GM21526 (cell line): ENCODE measurements at regions not wholly inside any gene's neighbourhood (a gene's known extent, or its start where the extent isn't known, plus 50 kb on each side); places are given as distances from the start of the nearest gene placed in this dataset.
"Not testable (repeated sequence)": the region's sequence is repeated elsewhere in the genome, so short reads cannot be mapped to it uniquely, and the experiment has no call there.

Experiments
- ATAC-seq: cut with Tn5 transposase; IDR thresholded peaks from one replicate; pipeline ENCODE4 v1.9.1; 2021; ENCODE audit warnings: moderate library complexity; ENCODE audit not compliant: unreplicated experiment, low FRiP score

DNA sequence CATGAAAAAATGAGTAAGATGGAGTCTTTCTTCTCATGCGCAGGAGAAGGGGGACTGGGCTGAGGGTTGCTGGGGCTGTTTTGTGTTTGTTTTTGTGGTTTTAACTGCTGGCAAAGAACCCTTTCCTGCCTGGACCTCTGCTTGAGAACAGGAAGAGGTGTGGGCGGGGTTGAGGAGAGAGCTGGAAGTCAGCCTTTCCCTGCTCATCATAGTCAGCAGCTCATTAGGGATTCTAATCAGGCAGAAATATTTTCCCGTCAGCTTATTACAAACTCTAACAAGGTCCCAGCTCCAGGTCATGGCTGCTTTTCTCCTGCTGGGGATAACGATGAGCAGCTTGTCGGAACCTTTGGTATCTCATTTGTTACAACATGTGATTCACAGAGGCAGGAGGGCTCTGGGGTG, 185.0 kb upstream of the NRXN3 start:
- no peak for ATAC-seq

DNA sequence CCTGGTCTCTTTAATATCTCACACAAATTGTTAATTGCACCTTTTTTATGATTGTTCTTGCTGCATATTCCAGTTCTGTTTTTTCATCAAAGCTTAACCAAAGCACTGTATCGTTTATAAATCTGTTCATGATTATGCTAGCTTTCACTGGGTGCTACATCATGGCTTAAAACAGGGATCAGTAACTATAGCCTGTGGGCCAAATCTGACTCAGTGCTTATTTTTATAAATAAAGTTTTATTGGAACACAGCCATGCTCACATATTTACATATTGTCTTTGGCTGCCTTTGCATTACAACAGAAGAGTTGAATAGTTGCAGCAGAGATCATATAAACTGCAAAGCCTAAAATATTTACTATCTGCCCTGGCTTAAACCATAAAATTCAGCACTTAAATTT, 183.4 kb upstream of the NRXN3 start:
- ATAC-seq: no peak

DNA sequence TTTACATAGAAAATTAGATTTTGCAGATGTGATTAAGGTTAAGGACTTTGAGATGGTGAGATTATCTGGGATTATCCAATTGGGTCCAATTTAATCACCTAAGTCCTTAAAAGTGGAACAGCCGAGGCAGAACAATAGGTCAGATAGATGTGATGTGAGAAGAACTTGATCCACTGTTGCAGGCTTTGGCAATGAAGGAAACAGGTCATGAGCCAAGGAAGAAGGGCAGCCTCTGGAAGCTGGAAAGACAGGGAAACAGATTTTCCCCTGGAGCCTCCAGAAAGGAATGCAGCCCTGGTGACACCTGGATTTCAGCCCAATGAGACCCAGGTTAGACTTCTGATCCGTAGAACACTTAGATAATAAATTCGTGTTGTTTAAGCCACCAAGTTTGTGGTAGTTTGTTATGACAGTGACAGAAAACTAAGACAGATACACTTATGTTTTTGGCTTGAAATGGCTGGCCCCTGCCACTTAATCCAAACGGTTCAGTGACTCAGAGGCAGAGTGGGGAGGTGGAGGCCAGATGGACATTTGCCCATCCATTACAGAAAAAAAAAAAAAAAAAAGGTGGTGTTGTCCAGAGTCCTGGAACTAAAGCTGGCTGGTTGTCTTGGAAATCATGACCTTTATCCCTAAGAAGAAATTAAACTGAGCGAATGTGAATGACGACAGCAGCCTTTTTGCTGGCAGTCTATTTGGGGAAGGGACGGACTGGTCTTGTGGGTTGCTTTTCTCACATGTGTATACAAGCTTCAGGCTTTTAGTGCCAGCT, 181.9 kb upstream of the NRXN3 start:
- ATAC-seq: no peak

DNA sequence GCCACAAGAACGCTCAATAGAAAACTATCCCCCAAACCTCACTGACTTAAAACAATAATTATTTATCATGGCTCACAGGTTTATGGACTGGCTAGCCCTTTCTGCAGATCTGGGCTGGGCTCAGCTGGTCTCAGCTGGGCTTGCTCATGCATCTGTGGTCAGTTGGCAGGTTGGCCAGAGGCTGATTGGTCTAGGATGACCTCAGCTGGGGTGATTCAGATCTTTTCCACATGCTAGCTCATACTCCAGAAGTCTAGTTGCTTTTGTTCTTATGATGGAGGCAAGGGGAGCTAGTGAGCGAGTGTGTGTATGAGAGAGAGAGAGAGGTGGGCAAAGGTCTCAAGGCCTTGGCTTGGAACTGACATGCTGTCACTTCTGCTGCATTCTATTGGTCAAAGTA, 181.2 kb upstream of the NRXN3 start:
- ATAC-seq: no peak

DNA sequence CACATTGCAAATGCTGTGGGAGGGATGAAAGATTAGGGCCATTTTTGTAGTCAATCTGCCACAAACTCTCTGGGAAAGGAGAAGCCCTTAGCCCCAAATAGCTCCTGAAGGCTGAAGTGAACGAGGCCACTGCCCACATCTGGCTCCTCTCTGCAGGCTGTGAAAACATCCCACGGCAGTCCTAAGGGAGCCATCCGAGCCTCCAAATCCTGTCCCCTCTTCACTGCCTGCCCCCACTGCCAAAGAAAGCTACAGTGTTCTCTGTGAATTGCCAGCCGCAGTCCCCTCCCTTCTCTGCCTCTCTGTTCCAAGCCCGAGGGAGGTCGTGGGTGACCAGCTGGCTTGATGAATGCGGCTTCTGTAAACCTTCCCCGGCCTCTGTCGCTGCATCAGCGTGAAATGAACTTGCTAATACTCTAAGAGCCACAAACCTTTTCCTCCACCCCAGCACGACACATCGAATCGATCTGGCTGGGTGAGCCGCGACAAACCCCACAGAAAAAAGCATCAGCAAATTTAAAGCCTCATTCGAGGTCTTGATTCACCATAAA, 180.7 kb upstream of the NRXN3 start:
- no peak for ATAC-seq

DNA sequence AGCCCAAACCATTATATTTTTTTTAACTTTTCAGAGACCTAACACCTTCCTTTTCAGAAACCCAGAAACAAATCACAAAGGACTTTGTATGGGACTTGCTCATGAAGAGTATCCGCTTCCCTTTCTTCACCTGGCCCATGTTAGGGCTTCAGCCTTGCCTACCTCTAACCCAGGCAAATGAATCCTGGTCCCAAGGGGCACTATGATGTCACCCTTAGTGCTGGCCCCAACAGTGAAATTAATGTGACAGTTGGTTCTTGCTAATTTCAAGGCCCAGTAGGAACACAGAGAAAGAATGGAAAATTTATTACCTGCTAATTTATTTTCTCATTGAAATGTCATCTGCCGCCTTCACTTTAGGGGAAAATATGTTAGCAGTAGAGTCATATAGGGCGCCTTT, 179.8 kb upstream of the NRXN3 start:
- ATAC-seq: no peak

DNA sequence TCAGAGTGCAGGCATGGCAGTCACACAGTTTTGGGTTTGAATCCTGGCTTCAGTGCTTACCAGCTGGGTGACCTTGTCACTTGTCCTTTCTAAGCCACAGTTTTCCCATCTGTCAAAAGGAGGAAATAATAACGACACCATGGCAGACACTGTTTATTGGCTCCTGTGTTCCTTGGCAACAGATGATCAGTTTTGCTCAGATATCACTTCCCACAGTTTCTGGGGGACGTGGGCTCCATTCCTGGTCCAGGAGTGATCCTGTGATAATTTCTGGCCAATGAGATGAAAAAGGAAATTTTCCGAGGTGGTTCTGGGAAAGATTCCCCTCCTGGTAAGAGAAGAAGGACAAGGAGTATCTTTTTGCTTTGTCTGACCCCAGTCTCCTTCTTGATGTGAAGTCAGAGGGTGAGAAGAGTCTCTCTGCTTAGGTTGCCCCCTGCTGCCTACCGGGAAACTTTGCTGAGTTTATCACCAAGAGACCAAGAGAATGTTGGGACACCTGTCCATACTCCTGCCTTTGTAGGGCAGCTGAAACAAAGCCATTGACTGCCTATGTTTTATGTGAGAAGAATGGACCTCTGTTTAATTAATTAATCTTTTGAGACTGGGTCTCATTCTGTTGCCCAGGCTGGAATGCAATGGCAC, 178.9 kb upstream of the NRXN3 start:
- no peak for ATAC-seq

DNA sequence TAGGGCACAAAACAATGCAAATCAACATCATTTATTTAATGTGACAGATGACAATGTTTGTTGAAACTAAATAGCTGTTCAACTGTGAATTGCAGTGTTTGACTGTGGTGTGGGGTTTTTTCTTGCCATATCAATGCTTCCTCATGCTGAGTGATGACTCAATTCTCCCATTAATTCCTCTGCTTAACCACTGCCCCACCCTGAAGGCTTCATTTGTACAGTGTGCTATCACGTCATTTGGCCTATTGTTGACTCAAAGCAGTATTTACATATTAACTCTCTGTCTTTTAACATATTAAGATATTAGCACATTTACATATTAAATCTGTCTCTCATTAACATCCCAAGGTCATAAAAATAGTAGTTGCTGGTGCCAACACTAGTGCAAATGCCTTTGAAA, 164.8 kb upstream of the NRXN3 start:
- no peak for ATAC-seq

DNA sequence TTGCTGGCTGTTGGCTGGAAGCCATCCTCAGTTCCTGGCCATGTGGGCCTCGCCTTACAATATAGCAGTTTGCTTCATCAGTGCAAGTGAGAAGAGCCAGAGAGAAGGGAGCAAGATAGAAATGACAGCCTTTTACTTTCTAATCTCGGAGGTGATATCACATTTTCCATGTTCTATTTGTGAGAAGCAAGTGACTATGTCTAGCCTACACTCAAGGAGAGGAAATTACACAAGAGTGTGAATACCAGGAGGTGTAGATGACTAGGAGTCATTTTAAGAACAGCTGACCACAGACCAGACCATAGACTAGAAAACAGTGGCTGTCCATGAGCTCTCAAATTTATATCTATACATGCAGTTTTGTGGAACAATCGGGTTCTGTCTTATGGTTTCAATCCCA, 163.0 kb upstream of the NRXN3 start:
- no peak for ATAC-seq

DNA sequence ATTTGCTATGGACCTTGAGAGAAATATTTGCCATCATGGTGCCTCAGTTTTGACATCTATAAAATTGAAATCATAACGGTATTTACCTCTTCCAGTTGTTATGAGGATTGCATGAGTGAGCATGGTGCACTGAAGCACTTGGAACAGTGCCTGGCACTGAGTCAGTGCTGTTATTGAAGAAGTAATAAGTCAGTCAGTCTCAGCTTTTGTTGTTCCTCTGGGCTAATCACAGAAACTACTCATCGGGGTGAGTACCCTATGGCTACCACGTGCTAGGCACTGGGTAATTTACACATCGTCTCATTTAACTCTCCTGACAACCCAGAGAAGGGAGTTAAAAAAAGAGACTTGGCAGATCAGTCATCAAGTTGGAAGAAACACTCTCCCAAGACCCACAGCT, 159.5 kb upstream of the NRXN3 start:
- no peak for ATAC-seq

DNA sequence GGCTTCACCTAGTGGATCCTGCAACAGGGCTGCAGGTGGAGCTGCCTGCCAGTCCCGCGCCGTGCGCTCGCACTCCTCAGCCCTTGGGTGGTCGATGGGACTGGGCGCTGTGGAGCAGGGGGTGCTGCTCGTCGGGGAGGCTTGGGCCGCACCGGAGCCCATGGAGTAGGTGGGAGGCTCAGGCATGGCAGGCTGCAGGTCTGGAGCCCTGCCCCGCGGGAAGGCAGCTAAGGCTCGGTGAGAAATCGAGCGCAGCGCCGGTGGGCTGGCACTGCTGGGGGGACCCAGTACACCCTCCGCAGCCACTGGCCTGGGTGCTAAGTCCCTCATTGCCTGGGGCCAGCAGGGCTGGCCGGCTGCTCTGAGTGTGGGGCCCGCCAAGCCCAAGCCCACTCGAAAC, 156.3 kb upstream of the NRXN3 start:
- not testable (repeated sequence) for ATAC-seq

DNA sequence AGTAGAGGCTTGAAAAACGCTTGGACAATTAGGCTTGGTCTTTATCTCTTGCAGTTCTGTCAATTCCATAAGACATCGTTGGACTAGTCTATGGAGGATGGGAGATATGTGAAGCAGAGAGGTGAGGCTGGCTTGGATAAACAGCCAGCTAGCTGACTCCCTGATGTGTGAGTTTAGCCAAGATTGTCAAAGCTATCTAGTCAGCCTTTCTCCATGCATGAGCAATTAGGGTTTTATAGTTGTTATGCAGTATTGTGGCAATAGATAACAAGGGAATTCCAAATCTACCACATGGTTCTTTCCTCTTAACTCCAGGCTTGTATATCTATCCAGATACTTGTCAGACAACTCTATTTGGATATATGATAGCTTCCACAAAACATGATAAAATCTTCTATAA, 153.6 kb upstream of the NRXN3 start:
- ATAC-seq: no peak

DNA sequence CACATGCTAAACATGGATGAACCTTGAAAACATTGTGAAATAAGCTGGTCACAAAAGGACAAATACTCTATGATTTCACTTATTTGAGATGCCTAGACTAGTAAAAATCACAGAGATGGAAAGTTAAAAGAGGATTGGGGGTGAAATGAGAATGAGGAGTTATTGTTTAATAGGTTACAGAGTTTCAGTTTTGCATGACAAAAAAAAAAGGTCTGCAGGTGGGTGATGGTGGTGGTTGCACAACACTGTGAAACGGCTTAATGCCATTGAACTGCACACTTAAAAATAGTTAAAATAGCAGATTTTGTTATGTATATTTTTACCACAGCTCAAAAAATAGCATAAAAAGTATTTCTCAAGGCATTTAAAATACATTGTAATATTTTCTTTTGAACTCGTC, 151.9 kb upstream of the NRXN3 start:
- ATAC-seq: no peak

DNA sequence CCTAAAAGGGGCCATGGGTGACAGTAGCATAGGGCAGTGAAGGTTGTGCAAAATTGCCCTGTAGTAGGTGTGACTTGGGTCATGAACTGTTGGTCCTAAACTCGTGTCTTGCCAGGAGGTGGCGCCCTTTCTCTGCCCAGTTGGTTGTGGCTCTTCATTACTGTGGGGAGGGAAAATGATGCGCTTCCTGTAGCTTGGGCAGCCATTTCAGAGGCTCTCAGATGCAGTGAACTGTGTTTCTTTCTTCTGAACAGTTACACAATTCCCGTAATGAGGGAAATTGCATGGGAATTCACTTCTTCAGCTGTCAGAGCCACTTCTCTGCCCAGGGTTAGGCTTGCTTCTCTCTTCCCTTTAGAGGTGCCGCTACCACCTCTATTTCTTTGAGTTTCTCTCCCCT, 148.1 kb upstream of the NRXN3 start:
- ATAC-seq: peak; percentile 88

DNA sequence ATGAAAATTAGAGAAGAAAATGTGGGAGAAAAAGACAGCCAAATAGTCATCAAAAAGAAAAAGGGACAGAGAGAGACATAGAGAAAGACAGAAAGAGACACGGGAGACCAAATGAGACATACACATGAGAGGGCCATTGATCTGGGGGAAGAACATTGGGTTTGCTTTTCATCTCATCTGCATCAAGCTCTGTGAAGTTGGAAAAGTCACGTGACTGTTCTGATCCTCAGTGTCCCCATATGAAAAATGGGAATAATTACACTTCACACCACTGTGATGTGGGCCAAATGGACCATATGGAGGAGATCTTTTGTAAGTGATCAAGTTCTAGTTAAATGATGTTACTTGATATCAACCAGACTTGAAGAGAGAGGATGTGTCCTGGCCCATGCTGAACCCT, 147.1 kb upstream of the NRXN3 start:
- no peak for ATAC-seq

DNA sequence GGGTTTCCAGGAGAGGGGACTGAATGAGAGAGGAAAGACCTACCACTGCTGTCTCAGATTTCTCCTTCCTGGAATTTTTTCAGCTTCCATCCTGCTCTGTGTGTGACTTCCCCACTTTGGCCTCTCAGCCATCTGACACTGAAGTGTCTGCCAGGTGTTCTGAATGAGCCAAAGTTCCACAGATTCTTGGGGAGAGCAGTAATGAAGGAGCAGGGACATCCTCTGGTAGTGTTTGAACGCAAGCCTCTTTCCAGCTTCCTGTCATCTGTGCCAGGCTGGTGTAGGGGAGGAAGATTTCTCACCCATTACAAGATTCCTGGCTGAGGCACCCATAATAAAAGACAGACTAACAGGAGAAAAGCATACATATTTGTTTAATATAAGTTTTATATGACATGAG, 141.7 kb upstream of the NRXN3 start:
- ATAC-seq: no peak

DNA sequence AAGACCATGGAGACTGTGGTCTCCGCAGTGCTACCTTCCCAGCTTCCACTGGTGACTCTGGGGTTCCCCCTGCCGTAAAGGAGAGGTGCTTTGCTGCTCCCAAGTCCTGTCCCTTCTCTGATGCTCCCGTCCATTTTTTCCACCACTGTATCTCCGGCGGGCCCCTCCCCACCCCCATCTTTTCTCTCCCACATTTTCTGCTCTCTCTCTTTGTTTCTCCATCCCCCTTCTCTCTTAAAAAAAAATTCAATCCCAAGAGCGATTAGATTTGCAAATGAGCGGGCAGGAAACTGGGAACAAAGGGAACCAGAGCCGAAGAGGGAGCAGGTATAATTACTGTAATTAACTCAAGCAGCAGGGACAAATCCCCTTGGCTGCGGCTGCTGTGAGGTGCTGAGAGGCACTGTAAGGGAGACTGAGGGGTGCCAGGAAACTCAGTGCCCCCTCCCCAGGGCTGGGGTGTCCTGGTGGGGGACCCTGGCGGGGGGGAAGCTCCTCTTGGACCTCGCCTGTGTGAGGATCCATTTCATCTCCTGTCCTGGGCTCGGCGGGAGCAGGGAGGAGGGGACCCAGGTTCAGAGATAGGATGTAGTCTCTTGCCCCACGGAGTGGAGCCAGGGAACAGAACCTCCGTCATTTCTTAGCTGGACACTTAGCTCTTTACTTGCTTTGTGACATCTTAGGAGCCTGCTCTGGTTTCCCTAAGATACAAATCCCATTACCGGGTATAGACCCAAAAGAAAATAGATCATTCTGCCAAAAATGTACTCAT, 140.4 kb upstream of the NRXN3 start:
- no peak for ATAC-seq

DNA sequence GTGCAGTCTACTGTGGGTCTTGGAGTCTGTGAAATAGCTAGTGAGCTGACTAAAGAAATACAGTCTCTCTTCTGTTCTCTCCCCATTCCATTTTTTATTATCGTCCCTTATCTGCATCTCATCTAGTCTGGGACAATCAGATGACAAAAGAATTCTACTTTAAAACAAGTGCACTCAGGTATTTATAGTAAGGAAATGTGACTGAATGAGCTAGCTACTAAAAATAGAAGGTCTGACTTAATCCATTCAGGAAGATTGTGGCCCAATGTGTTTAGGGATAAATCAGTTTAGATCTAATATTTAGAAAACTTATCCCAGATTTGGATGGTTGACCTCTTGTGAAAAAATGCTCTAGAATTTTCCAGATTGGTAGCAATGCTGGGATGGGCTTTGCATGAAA, 126.8 kb upstream of the NRXN3 start:
- ATAC-seq: no peak

DNA sequence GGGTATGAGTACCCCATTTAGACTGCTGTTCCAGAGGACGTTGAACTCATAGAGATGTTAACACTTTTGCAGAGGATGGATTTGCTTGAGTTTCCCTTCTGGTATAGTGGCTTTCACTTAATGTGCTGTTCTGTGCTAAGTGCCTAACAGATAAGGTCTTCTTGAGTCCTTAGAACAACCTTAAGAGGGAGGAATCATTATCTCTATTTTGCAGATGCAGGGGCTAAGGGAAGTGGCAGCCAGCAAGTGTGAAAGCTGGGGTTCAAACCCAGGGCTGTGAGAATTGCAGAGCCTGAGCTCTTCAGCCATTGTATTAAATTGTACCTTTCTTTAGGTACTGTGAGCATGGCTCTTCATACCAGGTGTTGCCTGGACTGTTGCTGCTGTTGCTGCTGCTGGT, 122.1 kb upstream of the NRXN3 start:
- ATAC-seq: no peak

DNA sequence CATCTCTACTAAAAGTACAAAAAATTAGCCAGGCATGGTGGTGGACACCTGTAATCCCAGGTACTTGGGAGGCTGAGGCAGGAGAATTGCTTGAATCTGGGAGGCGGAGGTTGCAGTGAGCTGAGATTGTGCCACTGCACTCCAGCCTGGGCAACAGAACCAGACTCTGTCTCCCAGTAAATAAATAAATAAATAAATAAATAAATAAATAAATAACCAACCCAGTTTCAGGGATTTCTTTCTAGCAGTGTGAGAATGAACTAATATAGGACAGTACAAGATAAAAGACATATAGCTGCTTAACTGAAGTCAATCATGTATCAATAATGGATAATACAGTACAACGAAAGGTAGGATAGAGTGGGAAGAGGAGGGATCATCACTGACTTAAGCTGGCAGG, 113.3 kb upstream of the NRXN3 start:
- ATAC-seq: not testable (repeated sequence)

DNA sequence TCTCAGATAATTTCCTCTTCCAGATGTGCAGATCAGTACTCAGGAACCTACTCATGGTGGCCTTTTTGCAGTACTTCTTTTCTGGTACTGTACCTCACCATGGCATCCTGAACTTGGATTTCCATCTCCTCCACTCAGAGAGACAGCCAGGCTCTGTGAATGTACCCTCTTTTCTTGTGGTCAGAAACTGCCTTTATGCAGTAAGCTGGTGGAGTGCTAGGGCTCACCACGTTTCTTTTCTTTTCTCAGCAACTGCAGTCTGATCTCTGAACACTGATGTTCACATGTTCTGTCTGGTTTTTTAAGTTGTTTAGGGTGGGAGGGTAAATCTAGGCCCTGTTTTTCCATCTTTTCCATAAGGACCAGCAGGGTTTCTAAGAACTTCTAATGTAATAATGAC, 99.8 kb upstream of the NRXN3 start:
- ATAC-seq: no peak
